Fibroblast of skin of back (primary cell): ENCODE measurements at regions not wholly inside any gene's neighbourhood (a gene's known extent, or its start where the extent isn't known, plus 50 kb on each side); places are given as distances from the start of the nearest gene placed in this dataset.

ENCODE experiments used
- DNase-seq: peaks from one replicate; pipeline ENCODE4 v3.0.0-alpha.2; 2013

DNA sequence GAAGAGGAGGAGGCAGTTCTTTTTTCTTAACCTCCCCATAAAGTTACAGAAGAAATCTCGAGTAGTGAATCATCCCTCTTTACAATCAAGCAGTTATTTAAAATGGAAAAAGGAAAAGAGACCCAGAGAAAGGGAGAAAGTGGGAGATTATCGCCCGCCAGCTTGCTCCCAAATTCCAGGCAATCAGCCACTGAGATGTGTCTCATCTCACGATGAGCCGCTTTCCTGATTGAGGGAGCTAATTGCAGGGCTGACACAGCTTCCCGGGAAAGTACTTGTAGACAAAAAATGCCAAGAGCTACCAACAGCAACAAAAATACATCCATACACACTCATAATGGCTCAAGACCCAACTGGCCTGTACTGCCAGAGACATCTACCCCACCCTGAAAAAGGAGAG, 191.6 kb upstream of the ZC3H12A start:
- DNase-seq: no peak

DNA sequence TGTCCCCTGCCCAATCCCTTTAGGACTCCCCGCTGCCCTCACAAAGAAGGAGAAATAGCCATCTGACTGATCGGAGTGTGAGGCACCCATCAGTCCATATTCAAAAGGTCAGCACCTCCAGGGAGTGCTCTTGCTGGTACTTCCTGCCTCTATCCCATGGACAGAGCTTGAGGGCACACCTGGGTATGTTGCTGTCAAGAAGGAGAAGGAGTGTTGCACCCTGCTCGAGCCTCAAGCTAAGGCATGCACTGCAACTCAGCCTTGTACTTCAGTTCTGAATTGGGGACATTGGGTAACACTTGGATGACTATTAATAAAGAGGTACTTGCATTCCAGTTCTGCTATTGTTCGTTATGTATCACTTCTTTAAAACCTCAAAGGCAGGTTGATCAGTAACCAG, 190.3 kb upstream of the ZC3H12A start:
- no peak for DNase-seq

- no peak for DNase-seq
These were observed 187.5 kb upstream of the ZC3H12A start for GRCh38 chr1:37286881-37287280.

DNA sequence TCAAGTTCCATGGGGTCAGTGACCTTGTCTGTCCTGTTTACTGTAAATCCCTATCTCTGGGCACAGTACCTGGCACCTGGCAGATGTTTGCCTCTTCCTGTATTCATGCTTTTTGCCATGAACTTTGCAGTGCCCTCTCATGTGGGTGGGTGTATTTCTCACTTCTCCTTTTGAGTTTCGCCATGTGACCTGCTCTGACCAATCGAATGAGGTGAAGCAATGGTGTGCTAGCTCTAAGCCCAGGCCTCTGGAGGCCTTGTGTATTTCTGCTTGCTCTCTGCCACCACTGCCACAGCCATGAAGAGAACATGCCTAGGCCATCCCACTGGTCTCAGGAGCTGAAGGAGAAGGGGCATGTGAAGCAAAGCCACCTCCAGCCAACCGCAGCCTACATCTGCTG, 185.5 kb upstream of the ZC3H12A start:
- DNase-seq: no peak

DNA sequence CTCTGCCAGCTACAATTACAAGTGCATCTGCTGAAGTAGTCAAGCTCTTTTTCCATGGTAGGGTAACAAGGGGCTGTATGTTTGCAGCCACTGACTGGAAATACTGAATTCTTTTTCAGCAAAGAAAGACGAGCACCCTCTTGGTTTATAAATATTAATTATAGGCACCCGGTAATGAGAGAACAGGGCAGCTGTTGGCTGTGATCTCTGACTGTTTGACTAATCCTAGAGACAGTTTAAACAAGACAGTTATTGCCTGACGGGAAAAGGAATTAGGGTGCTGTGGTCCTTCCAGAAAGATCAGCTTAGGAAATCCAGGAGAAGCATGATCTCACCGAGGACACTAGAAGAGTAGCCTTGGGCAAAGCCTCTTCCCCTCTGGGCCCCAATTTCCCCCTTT, 183.7 kb upstream of the ZC3H12A start:
- no peak for DNase-seq

DNA sequence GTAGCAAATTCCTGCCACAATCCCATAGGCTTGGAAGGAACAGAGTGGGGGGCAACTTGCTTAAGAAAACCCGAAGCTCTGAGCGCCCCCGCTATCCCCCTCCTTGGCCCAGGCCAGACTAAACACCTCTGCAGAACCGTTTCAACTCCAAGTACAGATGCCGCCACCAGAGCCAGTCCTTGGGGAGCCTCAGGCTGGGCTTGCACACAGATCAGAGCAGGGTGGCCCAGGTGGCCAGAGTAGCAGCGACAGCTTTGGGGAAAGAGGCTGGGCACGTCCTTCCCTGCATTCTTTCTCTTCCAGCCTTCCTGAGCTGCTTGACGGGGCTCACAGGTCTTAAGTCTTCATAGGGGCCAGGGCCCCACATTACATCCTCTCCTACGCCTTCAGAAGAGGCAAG, 181.6 kb upstream of the ZC3H12A start:
- no peak for DNase-seq

DNA sequence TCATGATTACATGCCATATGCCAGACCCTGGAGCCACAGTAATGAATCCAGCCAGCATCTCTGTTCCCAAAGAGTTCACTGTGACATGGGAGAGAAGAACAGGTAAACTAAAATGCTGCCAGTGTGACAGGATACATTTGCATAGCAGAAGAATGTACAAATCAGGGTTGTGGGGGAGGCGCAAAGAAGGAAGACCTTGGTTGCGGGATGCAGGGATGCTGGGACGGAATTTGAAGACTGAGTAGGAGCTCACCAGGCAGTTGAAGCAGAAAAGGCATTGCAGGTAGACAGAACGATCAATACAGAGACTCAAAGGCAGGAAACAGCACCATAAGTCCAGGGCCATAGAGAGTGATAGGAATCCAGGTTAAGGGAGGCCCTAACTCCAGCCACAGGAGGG, 180.3 kb upstream of the ZC3H12A start:
- DNase-seq: no peak

DNA sequence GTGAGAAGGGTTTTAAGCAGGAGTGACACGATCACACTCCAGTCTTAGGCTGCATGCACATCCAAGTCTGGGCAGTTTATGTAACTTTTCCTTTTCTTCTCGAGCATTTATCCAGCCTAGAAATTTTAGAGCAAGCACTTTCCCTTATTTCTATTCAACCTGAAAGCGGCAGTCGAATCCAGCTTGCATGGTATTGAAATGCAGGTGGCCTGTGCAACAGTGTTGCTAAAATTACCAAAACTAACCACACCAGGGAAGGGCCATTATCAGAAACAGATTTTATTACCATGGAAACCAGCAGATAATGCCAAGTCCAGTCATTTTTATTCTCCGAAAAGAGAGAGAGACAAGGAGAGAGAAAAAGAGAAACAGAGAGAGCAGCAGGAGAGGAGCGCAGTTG, 179.9 kb upstream of the ZC3H12A start:
- no peak for DNase-seq

DNA sequence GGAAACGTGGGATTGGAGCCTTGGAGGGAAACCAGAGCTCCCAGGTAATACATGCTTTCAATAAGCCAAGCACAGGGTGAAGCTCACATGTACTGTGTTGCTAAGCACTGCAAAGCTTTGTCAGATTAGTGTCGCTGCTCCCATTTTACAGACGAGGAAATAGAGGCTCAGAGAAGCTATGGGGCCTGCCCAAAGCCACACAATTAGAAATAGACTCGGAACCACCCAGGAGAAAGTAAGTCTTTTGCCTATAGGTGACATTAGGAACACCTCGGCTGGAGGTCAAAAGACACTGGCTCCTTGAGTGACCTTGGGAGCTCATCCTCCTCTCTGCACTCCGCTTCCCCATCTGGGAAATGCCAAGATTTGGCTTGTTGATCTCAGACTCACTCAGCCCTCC, 175.6 kb upstream of the ZC3H12A start:
- no peak for DNase-seq

DNA sequence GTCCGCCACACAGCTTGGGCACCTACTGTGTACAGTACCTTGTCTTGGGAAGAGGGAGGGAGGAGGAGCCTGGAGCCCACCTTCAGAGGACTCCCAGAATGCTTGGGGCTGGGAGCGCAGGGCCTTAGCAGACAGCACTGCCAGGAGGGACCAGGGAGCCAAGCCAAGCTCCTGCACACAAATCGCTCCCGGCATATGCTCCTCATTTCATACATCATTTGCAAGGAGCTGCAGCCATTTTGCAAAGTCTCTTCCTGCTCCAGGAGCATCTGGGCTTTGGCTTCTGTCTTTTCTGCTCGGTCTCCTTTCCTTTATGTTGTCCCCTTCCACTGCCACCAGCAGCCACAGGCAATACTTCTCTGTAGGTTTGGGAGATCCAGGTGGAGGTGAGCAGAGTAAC, 175.2 kb upstream of the ZC3H12A start:
- no peak for DNase-seq

DNA sequence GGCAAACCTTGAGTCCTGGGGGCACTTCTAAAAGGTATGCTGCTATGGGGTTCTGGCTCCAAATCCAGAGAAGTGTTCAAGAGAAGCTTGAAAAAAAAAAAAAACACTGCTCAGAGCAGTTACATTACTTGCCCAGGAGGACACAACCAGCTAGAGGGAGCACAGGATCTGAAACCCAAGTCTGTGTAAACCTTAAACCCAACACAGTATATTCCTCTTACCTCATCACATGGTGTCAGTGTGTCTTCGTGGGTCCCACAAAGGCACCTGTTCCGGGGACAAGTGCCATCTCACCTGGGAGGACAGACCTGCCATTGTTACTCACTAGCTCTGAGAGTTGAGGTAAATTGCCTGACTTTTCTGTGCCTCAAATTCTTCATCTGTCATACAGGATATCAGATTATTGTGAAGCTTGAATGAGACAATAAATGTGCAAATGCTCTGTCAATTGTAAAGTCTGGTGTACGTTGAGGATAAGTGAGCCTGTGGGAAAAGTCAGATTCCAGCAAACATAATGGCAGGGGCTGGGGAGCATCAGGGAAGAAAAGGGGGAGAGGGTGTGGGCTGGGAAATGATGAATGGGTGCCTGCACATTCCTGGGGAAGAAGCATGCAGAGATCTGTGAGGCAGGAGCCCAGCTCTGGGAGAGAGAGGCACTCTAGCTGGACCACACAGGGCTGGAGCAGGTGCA, 170.4 kb upstream of the ZC3H12A start:
- no peak for DNase-seq

DNA sequence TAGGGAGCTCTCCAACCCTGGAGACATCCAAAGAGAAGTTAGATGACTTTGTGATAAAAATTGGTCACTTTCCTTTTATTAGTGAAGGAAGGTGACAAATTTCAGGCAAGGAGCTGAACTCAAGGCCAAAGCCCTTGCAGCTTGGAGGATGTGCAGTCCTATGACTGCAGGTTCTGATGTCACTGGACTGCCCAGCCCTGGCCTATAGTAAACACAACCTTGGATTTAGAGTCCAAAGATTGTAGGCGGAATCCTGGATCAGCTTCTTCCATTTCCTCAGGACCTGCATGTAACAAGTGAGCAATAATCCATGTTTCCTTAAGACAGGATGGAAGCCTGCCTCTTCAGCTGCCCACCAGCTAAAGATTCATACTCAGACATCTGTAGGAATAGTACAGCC, 169.3 kb upstream of the ZC3H12A start:
- no peak for DNase-seq

GRCh38 chr1:37305841-37306240, 168.5 kb upstream of the ZC3H12A start:
- no peak for DNase-seq

- DNase-seq: no peak
These were observed 167.9 kb upstream of the ZC3H12A start for GRCh38 chr1:37306461-37306860.

DNA sequence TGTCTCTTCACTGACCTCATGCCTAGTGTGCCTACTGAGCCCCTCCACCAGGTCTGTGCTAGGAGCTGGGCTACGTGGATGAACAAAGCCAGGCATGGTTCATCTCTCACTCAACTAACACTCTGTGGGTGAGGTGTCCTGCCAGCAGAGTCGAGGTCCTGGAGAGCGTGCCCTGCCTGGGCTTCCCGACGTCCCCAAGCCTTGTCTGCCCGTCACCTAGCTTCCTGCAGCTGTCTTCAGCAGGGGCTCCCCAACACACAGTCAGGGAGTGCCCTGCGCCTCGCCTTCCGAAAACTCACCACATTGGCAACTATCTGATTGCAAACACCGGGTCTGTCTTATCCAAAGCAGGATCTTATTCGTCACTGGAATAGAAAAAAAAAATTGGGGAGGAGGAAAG, 167.5 kb upstream of the ZC3H12A start:
- no peak for DNase-seq

DNA sequence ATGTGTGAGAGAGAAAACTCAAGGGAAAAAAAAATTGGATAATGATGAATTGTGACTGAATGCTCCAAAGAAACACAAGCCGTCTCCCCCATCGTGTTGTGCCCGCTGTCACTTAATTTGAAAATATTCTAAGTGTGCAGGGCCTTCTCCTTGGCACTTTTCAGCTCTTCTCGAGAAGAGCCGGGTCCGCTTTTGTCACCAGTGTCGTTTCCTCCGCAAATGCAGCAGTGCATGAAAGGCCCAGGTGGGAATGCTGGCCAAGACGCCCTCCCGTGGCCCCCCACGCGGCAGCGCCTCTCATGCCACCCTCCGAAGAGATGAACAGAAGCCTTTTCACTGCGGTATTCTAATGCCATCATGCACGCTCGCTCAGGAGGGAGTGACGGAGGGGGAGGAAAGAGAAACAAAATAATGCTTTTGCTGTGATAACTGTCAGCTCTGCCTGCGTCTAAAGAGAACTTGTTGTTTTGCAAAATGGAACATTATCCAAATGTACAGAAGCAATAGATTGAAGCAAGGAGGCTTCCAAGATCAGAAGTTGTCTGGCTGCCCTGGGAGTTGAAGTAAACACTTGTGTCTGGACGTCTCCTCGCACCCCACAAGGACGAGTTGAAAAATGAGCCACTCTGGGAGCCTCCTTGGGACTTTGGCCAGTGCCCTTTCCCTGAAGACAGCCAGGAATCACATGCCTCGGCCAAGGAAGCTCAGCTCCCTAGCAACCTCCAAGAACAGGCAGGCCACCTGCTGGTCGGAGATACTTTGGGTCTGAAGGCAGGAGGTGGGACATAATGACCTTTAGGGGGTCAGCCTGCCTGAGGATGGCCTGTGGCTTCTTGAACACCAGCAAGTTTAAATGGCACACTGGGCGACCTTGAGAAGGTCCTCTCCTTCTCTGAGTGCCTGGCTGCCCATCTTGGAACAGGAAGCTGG, 166.1 kb upstream of the ZC3H12A start:
- no peak for DNase-seq

- DNase-seq: no peak
These were observed 164.8 kb upstream of the ZC3H12A start for GRCh38 chr1:37309574-37309973.

- DNase-seq: no peak
These were observed 164.3 kb upstream of the ZC3H12A start for GRCh38 chr1:37310064-37310463.

GRCh38 chr1:37315371-37315846, 159.0 kb upstream of the ZC3H12A start:
- DNase-seq: no peak

DNA sequence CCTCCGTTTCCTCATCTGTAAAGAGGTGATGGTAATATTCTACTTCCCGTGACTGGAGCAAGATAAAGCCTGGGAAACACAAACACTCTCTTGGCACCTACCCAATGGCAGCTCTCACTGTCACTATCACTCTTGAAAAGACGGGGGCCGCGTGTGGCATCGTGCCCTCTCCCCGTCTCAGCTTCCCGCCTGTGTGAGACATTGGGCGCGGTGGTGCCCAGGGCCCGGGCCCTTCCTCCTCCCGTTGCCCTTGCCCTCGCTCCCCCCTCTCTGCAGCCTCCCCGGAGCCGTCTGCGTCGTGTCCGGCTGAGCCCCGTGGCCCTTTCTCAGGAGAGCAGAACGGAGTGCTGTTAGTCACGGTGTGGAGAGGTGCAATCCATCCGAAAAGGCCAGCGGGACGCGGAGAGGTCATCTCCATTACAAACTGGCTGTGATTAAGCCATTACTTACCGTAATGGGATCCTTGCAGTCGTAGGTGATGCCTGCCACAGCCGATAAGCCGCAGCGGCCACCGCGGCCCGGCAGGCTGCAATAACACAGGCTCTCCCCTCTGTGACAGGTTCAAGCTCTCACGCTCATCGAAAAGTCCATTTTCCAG, 156.4 kb upstream of the ZC3H12A start:
- no peak for DNase-seq

- no peak for DNase-seq
These were observed 155.9 kb upstream of the ZC3H12A start for GRCh38 chr1:37318490-37318889.

- no peak for DNase-seq
These were observed 155.1 kb upstream of the ZC3H12A start for GRCh38 chr1:37319284-37319683.
